ENCODE measurements at regions not wholly inside any gene's neighbourhood (a gene's known extent, or its start where the extent isn't known, plus 50 kb on each side); places are given as distances from the start of the nearest gene placed in this dataset.
"Not testable (repeated sequence)": the region's sequence is repeated elsewhere in the genome, so short reads cannot be mapped to it uniquely, and the experiment has no call there.

- DNase-seq (peak in 1 of 2 donors; percentile 26), ATAC-seq (ENCODE audit: low FRiP score in 2 of 2) (no peak)
- no peaks in the 10 kb centered on the region for H3K36me3 ChIP-seq
- no peak overlapping the region for H3K27ac ChIP-seq
- no peaks in the 10 kb centered on the region for H3K4me1 ChIP-seq
- H3K27me3 ChIP-seq = no peaks in the 10 kb centered on the region
- no peak for TF ChIP-seq POLR2A (IDR thresholded peaks at IDR 0.05)
- no peak for TF ChIP-seq EP300 (IDR thresholded peaks at IDR 0.05)
- TF ChIP-seq CTCF (IDR thresholded peaks at IDR 0.05) = no peak
- TF ChIP-seq POLR2AphosphoS5 (IDR thresholded peaks at IDR 0.05) = no peak
- H3K9me3 ChIP-seq = no peaks in the 10 kb centered on the region
- 87 to 95% methylated on average over 14 of the region's 14 CpGs for WGBS, 2 donors
- no peak overlapping the region for H3K4me3 ChIP-seq
These were observed 197.3 kb upstream of the FOLH1 start for GRCh38 chr11:49405743-49406142.

- DNase-seq, H3K27ac ChIP-seq: not testable (repeated sequence)
These were observed 187.4 kb upstream of the FOLH1 start for GRCh38 chr11:49395789-49396188.

GRCh38 chr11:49390362-49390761, 182.0 kb upstream of the FOLH1 start:
- H3K27me3 ChIP-seq; ATAC-seq (ENCODE audit: low FRiP score in 2 of 2); DNase-seq; H3K27ac ChIP-seq; H3K4me3 ChIP-seq; H3K4me1 ChIP-seq; H3K36me3 ChIP-seq; H3K9me3 ChIP-seq: not testable (repeated sequence)
- WGBS, 2 donors = 80 to 88% methylated on average over 5 of the region's 5 CpGs

More at GRCh38 chr11:49395789-49396188, 187.4 kb upstream of the FOLH1 start:
- not testable (repeated sequence) for H3K4me1 ChIP-seq; H3K27me3 ChIP-seq; H3K4me3 ChIP-seq; H3K9me3 ChIP-seq; ATAC-seq (ENCODE audit: low FRiP score in 2 of 2); H3K36me3 ChIP-seq

- 63 to 67% methylated on average over 3 of the region's 3 CpGs for WGBS, 2 donors
- ATAC-seq (ENCODE audit: low FRiP score in 2 of 2) = not testable (repeated sequence)
These were observed 180.7 kb upstream of the FOLH1 start for GRCh38 chr11:49389149-49389548.

GRCh38 chr11:49384371-49384770, 176.0 kb upstream of the FOLH1 start:
- H3K27ac ChIP-seq; ATAC-seq (ENCODE audit: low FRiP score in 2 of 2); H3K9me3 ChIP-seq; DNase-seq; H3K4me1 ChIP-seq; H3K36me3 ChIP-seq; H3K4me3 ChIP-seq; H3K27me3 ChIP-seq: not testable (repeated sequence)
- 81 to 88% methylated on average over 1 of the region's 1 CpG for WGBS, 2 donors

More at GRCh38 chr11:49389149-49389548, 180.7 kb upstream of the FOLH1 start:
- H3K9me3 ChIP-seq, H3K27me3 ChIP-seq, DNase-seq, H3K4me1 ChIP-seq, H3K36me3 ChIP-seq, H3K4me3 ChIP-seq, H3K27ac ChIP-seq: not testable (repeated sequence)

- Histone ChIP-seq H3K36me3 (no peaks in the 10 kb centered on the region), H3K4me1 (no peaks in the 10 kb centered on the region), H3K27me3 (no peaks in the 10 kb centered on the region), H3K4me3 (no peak overlapping the region), H3K27ac (no peak overlapping the region), H3K9me3 (no peaks in the 10 kb centered on the region)
- 86% methylated on average over 7 of the region's 7 CpGs for WGBS, 2 donors
- no peak for TF ChIP-seq POLR2A (IDR thresholded peaks at IDR 0.05)
- TF ChIP-seq CTCF (IDR thresholded peaks at IDR 0.05) = no peak
- TF ChIP-seq POLR2AphosphoS5 (IDR thresholded peaks at IDR 0.05) = no peak
- TF ChIP-seq EP300 (IDR thresholded peaks at IDR 0.05) = no peak
- no peak for ATAC-seq (ENCODE audit: low FRiP score in 2 of 2)
- no peak for DNase-seq
These were observed 169.6 kb upstream of the FOLH1 start for GRCh38 chr11:49377978-49378377.

- not testable (repeated sequence) for H3K36me3 ChIP-seq; H3K4me3 ChIP-seq; H3K4me1 ChIP-seq; ATAC-seq (ENCODE audit: low FRiP score in 2 of 2); DNase-seq; H3K27me3 ChIP-seq; H3K27ac ChIP-seq; H3K9me3 ChIP-seq
- 73 to 76% methylated on average over 5 of the region's 5 CpGs for WGBS, 2 donors
These were observed 165.5 kb upstream of the FOLH1 start for GRCh38 chr11:49373866-49374265.

- not testable (repeated sequence) for H3K9me3 ChIP-seq; DNase-seq; H3K4me1 ChIP-seq; H3K4me3 ChIP-seq; H3K27me3 ChIP-seq; H3K27ac ChIP-seq; H3K36me3 ChIP-seq; ATAC-seq (ENCODE audit: low FRiP score in 2 of 2)
These were observed 165.0 kb upstream of the FOLH1 start for GRCh38 chr11:49373385-49373784.
